ENCODE measurements at regions not wholly inside any gene's neighbourhood (a gene's known extent, or its start where the extent isn't known, plus 50 kb on each side); places are given as distances from the start of the nearest gene placed in this dataset.

DNA sequence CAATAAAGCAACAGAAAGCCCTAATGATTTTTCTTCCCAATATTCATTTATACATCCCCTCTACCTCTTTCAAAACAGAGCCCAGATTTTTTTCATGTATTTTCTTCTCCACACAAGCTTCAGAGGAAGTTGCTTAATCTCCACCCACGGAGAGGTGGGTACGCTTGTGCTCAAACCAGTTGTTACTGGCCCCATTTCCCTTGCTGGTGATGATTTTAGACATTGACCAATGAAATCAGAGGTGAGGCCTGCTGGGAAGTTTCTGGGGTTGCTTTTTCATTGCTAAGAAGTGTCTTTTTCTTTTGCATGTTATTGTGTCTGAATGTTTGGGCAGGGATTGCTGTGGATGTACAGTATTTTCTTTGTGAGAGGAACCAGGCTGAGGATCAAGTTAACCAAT lies 448.1 kb upstream of the B3GALT2 start:
- no peak for TF ChIP-seq SIN3A (IDR thresholded peaks at IDR 0.05; ENCODE audit: borderline replicate concordance, insufficient read depth, low read length)
- TF ChIP-seq, protein P1, sequence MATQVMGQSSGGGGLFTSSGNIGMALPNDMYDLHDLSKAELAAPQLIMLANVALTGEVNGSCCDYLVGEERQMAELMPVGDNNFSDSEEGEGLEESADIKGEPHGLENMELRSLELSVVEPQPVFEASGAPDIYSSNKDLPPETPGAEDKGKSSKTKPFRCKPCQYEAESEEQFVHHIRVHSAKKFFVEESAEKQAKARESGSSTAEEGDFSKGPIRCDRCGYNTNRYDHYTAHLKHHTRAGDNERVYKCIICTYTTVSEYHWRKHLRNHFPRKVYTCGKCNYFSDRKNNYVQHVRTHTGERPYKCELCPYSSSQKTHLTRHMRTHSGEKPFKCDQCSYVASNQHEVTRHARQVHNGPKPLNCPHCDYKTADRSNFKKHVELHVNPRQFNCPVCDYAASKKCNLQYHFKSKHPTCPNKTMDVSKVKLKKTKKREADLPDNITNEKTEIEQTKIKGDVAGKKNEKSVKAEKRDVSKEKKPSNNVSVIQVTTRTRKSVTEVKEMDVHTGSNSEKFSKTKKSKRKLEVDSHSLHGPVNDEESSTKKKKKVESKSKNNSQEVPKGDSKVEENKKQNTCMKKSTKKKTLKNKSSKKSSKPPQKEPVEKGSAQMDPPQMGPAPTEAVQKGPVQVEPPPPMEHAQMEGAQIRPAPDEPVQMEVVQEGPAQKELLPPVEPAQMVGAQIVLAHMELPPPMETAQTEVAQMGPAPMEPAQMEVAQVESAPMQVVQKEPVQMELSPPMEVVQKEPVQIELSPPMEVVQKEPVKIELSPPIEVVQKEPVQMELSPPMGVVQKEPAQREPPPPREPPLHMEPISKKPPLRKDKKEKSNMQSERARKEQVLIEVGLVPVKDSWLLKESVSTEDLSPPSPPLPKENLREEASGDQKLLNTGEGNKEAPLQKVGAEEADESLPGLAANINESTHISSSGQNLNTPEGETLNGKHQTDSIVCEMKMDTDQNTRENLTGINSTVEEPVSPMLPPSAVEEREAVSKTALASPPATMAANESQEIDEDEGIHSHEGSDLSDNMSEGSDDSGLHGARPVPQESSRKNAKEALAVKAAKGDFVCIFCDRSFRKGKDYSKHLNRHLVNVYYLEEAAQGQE (IDR thresholded peaks at IDR 0.05; ENCODE audit: insufficient read depth in 1 of 2, low read depth in 2 of 2, low read length in 2 of 2): no peak
- TF ChIP-seq POLR2AphosphoS5 (IDR thresholded peaks at IDR 0.05; ENCODE audit: low read depth, low read length): no peak
- no peak for TF ChIP-seq TAF1 (IDR thresholded peaks at IDR 0.05; ENCODE audit: borderline replicate concordance, insufficient read depth, low read length)
